NOMO-1 (cell line): ENCODE measurements at regions not wholly inside any gene's neighbourhood (a gene's known extent, or its start where the extent isn't known, plus 50 kb on each side); places are given as distances from the start of the nearest gene placed in this dataset.
"Not testable (repeated sequence)": the region's sequence is repeated elsewhere in the genome, so short reads cannot be mapped to it uniquely, and the experiment has no call there.

Source experiments
- DNase-seq, 2 experiments: peaks; one replicate each; lab custom pipeline; 2025; ENCODE audit not compliant: unreplicated experiment in 2 of 2; lab: John Stamatoyannopoulos, UW

DNA sequence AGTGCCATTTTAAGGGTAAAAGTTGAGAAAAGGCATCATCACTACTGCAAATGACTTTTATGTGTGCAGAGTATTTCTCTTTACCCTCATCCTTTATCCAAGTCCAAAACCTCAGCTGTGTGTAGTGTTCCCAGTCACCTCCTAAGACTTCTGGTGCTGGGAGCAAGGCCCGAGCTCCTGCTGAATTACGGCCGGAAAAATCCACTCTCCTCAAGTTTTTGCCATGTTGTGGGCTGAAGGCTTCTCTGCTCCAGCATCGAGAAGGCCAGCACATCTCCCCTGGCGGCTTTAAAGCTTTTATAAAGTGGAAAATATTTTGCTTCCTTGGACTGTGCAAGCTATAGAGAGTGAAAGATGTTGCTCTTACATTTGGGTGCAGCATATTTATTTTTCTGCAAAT lies 153.2 kb upstream of the THBS2 start:
- no peak for DNase-seq

DNA sequence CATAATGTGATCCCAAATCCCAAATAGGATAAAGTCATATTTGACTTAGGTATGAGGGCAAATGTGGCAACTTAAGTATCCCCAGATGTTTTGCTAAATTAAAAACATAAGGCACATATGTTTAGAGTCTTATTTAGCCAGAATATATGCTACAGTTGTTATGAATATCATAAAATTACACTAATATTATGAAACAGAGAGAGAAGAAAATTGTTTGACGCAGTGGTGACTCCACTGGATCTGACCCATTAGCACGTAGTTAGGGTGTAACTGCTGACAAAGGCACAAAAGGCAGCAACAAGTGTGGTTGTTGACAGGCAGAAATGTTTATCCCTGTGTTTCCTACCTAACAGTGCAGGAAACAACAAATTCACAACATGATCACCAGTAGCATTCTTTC lies 152.4 kb upstream of the THBS2 start:
- DNase-seq: no peak

DNA sequence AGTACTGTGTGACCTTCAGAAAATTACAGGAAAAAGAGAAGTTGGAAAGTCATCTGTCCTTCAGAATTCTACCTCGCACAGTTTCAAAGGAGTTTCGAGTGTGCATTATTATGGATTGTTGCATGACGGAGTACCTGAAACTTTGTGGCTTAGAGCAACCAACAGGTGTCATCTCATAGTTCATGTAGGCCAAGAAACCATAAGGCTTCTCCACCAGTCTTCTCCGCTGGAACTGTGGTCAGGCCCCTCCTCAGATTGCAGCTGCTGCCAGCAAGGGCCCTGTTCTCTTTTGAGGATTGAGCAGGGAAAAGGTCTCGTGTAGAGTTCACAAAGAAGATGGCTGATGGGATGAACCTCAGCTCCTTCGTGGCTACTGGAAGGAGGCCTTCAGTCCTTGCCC lies 151.2 kb upstream of the THBS2 start:
- DNase-seq: no peak

DNA sequence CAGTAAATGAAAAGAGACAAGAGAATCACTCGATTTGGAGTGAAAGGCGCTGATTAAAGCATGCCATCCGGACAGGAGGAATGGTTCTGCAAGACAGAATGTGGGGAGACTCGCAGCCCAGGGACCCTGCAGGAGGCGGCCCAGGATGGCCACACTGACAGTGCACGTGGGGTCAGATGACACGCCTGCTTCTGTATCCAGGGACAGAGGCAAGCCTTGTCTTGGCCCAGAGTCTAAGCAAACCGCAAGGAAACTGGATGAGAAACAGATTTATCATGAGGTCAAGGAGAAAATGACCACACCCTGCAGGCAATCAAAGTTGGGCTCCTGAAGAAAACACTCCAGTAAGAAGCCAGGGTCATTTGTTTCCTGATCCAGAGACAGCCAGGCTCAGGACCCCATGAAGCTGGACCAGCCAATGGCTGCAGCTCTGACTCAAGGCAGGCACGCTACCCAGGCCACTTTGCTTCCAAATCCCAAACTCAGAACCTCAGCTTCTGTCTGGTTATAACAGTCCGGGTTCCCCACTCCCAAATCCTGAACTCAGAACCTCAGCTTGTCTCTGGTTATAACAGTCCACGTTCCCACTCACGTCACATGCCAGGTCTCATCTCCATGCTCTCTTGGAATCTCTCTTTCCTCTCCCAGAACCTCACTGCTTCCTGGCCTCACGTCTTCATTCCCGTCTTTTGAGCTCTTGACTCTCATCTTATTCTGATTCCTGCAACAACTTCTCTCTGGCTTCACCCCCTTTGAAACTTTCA lies 144.9 kb upstream of the THBS2 start:
- DNase-seq: no peak

DNA sequence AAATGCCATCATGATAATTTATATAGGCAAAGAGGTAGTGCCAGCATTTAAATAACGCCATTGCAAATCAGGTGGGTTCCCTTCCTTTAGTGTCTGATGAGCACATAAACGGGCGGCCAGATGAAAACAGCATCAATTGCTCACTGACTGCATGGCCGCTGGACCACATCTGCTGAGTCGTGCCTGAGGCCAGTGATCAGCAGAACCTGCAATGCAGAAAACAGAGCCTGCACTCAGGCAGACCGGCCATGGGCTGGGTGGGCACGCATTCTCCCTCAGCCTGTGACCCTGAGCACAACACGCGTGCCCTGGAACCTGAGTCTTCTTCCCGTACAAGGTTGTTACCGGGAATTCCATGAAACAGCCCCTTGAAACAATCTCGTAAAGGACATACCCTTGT lies 144.0 kb upstream of the THBS2 start:
- DNase-seq: no peak

DNA sequence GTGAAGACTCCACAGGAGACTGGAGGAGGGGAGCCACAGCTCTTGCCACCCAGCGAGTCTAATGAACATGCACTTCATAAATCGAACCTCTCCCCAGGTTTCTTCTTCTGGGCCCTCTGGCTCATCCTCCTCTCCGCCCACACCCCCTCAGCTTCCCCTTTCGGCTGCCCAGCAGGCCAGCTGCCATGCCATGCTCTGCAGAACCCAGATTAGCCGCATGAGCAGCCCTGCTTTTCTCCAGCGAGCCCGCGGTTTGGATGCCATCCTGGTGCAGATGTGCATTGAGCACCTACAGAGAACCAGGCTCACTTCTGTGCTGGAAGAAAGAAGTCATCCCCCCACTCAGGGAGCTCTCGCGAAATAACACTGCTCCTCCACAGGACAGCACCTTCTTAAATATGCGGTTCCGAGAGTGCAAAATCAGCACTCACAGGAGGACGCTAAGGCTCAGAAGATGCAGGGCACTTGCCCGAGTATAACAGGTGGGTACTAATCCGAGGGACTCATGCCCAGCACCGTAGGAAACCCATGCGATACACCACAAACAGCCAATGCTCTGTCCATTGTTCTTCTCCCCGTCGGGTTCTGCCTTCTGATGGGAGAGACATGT lies 143.0 kb upstream of the THBS2 start:
- peak; percentile 13 to 17 for DNase-seq

DNA sequence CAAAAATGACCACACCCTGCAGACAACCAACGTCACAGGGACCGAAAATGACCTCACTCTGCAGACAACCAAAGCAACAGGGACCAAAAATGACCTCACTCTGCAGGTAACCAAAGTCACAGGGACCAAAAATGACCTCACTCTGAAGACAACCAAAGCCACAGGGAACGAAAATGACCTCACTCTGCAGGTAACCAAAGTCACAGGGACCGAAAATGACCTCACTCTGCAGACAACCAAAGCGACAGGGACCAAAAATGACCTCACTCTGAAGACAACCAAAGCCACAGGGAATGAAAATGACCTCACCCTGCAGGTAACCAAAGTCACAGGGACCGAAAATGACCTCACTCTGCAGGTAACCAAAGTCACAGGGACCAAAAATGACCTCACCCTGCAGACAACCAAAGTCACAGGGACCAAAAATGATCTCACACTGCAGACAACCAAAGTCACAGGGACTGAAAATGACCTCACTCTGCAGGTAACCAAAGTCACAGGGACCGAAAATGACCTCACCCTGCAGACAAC lies 142.4 kb upstream of the THBS2 start:
- DNase-seq: not testable (repeated sequence)

DNA sequence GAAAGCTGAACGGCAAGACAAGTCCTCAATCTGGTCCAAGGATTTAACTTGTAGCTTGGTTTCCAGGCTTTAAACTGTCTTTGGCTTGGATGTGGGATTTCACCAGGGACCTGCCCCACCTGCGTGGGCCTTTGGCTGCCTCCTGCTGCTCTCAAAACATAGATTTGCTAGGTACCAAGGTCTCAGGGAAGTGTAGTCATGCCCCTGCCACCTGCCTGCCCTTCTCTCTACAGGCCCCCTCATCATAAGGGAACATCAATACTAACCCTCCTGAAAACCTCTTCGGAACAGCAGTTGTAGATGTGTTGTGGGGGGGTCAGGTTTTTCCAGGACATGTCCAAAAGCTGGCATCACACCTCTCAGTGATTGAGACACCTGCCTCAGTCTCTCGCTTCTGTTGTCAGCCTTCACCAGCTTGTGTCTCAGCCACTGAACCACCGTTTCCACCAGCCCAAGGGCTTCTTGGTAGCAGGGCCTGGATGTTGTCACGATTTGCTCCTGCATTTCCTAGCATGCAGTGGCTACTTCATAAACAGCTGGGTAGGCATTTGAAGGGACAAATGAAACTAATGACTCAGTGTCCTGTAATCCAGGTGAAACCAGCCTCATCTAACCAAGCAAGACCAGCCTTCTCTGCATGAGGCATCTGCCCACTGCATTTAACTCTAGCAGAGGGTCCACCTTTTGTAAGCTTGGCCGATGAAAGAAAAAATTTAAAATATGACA lies 141.6 kb upstream of the THBS2 start:
- DNase-seq: no peak

DNA sequence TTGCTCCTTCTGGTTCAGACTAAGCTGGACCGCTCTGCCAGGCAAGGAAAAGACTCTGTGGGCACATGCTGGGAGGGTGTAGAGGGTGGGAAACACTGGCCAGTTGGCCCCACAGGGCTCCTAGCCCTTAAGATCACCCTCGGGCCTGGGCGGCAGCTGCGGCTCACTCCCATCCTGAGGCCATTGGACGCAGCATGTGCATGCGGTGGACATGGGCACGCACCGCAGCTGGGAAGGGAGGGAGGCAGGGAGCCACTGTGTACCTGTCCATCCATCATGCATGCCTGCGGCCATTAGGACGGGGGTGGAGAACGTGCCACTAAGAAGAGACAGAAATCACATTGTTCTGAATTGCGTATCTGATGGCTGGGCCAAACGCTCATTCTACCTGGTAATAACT lies 140.1 kb upstream of the THBS2 start:
- no peak for DNase-seq

DNA sequence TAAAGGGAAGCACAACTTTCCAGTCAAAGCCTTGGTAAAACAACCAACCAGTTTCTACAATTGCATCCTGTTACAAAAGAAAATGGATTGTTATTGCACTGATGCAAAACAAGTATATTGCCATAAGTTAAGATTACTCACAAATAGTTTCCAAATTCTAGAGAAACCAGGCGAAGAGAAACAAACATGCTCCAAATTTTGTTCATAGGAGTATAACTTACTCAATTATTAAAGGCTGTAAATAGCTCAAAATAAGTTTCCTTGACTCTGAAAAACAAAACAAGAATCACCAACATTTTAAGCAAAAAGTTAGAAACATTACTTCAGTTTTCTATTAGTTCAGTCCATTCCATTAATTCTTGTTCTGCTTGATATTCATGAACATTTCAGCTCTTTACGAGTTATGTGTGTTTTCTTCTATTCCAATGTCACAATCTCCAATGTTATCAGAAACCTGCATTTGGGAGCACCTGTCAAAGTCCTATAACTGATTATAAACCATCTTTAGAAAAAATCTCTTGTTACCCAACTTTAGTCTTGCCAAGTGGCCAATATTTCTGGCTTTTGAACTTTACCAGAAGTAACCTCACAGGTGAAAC lies 137.9 kb upstream of the THBS2 start:
- DNase-seq: no peak

DNA sequence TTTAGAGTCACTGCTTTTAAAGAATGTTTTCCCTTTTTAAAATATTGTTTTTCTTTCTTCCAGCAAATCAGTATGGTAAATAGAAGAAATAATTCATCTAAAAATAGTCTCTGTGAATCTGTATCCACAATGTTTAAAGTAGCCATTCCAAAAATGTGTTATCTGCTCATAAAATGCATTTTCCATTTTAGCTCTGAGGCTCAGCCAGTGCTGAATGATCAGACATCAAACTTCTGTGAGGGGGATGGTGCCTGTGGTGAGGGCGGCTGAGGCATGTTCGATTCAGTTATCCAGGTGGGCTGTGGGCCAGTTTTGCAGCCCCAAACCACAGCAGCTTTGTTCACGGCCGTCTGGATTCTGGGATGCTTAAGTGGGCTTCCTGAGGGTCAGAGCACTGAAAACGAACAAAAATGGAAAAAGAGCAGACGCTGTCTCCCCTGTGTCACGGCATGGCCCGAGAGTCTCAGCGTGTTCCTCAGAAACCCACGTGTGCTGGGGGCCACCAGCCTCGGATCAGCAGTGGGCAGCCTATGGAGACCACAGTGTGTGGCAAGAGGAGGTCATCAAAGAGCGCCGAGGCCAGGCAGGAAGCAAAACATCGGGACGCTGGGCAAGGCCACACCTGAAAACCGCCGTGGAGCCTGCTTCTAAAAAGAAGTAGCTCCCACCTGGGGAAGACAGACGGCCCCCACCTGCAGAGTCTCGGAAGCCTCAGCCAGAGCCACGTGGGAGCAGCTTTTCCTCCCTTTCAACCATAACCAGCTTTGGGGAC lies 134.9 kb upstream of the THBS2 start:
- DNase-seq: no peak

DNA sequence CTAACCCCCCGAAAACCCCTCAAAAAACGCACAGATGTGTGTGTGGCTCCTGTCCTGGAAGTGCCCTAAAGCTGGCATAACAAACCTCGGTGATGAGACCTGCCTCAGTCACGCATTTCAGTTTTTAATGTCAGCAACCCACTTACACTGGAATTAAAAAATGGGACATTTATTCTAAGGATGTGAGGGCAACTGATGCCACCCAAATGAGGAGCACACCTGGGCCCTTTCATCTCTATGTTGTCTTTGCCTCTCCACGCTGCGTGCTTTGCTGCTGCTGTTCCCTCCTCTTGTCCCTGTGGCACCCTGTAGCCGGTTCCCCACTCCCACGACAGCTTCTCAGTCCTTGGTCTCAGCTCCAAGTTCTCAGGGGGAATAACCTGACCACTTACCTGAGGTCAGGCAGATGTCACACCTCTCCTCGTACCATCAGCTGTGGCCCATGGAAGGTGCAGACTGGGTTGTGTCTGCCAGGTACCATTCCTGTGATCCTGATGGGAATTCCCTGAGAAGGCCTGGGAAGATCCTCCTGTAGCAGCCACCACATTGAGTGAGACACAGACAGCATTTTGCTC lies 134.2 kb upstream of the THBS2 start:
- no peak for DNase-seq

DNA sequence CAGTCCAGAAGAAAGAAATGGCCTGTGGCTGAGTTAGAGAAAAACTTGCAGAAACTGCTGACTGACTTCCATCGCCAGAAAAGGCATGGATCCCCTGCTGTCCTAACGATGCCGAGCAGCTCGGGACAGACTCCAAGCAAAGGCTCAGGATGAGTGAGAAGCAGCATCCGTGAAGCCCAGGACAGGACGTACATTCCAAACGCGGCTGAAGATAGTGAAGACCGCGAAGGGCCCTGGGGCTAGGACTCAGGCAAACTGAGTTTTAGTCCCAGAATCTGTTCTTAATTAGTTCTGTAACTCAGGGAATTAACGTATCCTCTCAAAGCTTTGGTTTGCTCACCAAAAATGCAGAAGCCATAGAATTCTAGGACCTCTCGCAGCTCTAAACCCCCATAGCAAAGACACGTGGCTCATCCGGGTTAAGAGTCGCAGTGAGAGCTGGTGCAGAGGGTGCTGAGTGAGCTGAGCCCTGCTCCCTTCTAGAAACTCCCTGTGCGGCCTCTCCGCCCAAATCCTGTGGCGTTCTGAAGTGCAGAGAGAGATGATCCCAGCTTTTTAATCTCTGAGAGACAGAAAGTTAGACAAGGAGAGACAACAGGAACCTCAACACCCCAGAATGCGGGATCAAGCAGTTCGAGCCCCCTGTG lies 132.9 kb upstream of the THBS2 start:
- DNase-seq: no peak

DNA sequence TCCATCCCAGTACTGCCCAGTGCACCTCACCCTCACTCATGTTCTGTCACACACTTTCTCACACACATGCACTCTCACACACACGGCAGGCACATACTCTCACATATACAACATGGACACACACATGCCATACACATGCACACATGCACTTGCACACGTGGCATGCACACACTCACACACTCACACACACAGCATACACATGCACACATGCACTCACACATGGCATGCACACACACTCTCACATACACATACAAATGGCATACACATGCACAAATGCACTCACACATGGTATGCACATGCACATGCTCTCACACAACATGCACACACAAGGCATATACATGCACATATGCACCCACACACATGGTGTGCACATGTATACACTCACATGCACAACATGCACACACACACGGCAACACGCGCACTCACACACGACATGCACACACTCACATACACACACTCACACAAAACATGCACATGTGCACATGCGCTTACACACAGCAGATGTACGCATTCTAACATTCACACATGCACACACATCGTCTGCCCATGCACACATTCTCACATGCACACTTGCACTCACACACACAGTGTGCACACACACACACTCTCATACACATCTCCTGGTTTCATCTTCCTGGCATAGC lies 131.7 kb upstream of the THBS2 start:
- DNase-seq: no peak

DNA sequence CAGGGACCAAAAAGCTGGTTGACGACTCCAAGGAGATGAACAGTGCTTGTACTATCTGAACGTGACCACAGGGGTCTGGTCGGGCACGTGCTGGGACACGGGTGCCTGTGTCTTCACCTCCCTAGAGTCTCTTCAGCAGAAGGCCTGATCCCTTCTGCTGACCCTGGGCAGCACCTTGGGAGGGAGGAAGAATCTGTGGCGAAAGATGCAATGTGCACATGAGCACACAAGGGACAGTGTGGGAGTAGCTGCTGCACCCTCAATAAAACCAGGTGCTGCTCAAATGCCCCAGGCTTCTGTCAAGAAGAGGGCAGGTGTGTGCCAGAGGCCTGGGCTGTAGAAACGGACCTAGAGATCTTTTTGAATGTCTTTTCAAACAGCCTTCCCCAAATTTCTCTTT lies 130.6 kb upstream of the THBS2 start:
- no peak for DNase-seq

DNA sequence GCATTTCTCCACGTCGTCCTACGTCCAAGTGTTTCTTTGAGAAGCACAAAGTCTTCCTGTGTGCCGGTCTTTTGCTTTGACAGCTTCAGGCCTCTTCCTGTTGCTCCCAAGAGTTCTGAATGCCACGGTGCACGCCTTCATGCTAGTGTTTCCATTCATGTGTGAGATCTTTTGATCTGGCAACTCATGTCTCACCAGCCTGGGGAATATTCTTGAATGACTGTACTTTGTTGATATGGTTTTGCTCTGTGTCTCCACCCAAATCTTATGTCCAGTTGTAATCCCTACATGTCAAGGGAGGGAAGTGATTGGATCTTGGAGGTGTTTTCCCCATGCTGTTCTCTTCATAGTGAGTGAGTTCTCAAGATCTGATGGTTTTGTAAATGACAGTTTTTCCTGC lies 129.6 kb upstream of the THBS2 start:
- DNase-seq: no peak

DNA sequence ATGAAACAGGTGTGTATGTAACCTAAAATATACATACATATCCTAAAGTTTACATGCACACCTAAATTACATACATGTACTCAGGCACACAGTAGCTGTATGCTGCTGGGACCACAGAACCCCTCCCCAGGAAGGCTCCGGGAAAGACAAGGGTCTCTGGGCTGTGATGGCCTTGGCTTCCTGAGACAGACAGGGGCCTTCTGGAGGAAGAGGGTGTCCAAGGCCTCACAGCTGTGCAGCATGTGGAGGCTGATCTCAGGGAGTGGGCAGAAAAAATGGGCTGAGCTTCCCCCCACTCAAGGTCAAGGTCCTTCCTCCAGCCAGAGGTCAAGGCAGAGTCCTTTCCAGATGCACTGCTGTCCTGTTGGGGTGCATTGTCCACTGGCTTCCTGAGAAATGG lies 129.1 kb upstream of the THBS2 start:
- DNase-seq: no peak

DNA sequence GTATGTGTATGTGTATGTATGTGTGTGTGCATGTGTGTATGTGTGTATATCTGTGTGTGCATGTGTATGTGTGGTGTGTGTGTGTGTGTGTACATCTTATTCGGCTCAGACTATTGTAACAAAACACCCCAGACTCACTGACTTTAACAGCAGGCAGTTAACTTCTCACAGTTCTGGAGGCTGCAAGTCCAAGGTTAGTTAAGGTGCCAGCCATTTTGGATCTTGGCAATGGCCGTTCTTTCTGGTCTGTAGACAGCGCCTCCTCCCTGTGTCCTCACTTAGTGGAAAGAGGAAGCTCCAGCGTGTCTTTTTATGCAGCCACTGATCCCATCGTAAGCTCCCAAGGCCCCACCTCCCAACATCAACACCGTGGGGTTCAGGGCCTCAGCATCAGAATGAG lies 128.3 kb upstream of the THBS2 start:
- no peak for DNase-seq

DNA sequence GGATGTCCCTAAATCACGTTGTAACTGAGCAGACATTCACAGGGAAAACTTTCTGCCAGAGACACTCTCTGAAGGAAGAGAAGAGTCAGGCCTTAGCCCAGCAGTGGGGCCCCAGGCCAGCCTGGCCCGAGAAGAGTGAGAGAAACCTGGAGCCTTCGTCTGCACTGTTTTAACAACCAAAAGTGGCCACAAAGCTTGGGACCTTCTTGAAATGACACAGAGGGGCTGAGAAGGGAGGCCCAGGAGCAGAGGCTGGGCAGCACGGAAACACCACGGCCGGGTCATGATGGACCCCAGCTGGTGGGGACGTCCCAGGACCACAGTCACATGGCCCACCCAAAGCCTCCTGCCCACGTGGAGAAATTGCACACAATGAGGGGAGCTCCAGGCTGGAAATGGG lies 126.8 kb upstream of the THBS2 start:
- DNase-seq: no peak
